GM12878 (cell line): ENCODE measurements at regions not wholly inside any gene's neighbourhood (a gene's known extent, or its start where the extent isn't known, plus 50 kb on each side); places are given as distances from the start of the nearest gene placed in this dataset. TPM values are rescaled to one million over a fixed set of nuclear protein-coding genes. Genes with fewer than 3 reads are reported as not detected.

Experiments used
- small RNA-seq: library from RNA; depleted of rRNA; stranded (forward); fragments of <200 nt; gene quantifications from one replicate; pipeline ENCODE3, GENCODE V24; 2014

Small RNA genes lying in the stretch of these regions (small RNA-seq; reads per million reads assigned to genes)
- gene RNU1-33P = not detected
